ENCODE measurements at regions not wholly inside any gene's neighbourhood (a gene's known extent, or its start where the extent isn't known, plus 50 kb on each side); places are given as distances from the start of the nearest gene placed in this dataset.

GRCh38 chr13:47327861-47328260 lies 431.0 kb upstream of the HTR2A start:
- no peak overlapping the region for H3K27ac ChIP-seq
- TF ChIP-seq CTCF (conservative IDR thresholded peaks at IDR 0.05) (no peak), ZFX (IDR thresholded peaks at IDR 0.05) (no peak)

- H3K27ac ChIP-seq, result no peak overlapping the region
- TF ChIP-seq ZFX (IDR thresholded peaks at IDR 0.05), result no peak
- TF ChIP-seq CTCF (conservative IDR thresholded peaks at IDR 0.05), result no peak
Observed at GRCh38 chr13:47326061-47326460, 429.2 kb upstream of the HTR2A start.

GRCh38 chr13:47317356-47317755 lies 420.5 kb upstream of the HTR2A start:
- H3K27ac ChIP-seq, result no peak overlapping the region
- no peak for TF ChIP-seq ZFX (IDR thresholded peaks at IDR 0.05)
- TF ChIP-seq CTCF (conservative IDR thresholded peaks at IDR 0.05), result no peak

- no peak overlapping the region for H3K27ac ChIP-seq
- TF ChIP-seq ZFX (IDR thresholded peaks at IDR 0.05) (no peak), CTCF (conservative IDR thresholded peaks at IDR 0.05) (no peak)
Observed at GRCh38 chr13:47310401-47310800, 413.5 kb upstream of the HTR2A start.

- H3K27ac ChIP-seq, result no peak overlapping the region
- no peak for TF ChIP-seq ZFX (IDR thresholded peaks at IDR 0.05)
- TF ChIP-seq CTCF (conservative IDR thresholded peaks at IDR 0.05), result no peak
Observed at GRCh38 chr13:47306991-47307390, 410.1 kb upstream of the HTR2A start.

GRCh38 chr13:47303626-47304025 lies 406.8 kb upstream of the HTR2A start:
- no peak for TF ChIP-seq ZFX (IDR thresholded peaks at IDR 0.05)
- no peak for TF ChIP-seq CTCF (conservative IDR thresholded peaks at IDR 0.05)

GRCh38 chr13:47299304-47299703 lies 402.5 kb upstream of the HTR2A start:
- TF ChIP-seq CTCF (conservative IDR thresholded peaks at IDR 0.05), result no peak
- TF ChIP-seq ZFX (IDR thresholded peaks at IDR 0.05), result no peak
- H3K27ac ChIP-seq, result no peak overlapping the region

More at GRCh38 chr13:47303626-47304025, 406.8 kb upstream of the HTR2A start:
- H3K27ac ChIP-seq, result no peak overlapping the region

Measured in C4-2B (cell line).